Stimulated activated CD8-positive, alpha-beta memory T cell treated with anti-CD3 and anti-CD28 coated beads, Interleukin-4, amount 100 ng/mL, for 24 hours (primary cell): ENCODE measurements at regions not wholly inside any gene's neighbourhood (a gene's known extent, or its start where the extent isn't known, plus 50 kb on each side); places are given as distances from the start of the nearest gene placed in this dataset.
"Not testable (repeated sequence)": the region's sequence is repeated elsewhere in the genome, so short reads cannot be mapped to it uniquely, and the experiment has no call there.

Experiments used
- DNase-seq: peaks from one replicate; pipeline ENCODE4 v3.0.0-alpha.2; 2020; ENCODE audit warnings: low read depth

DNA sequence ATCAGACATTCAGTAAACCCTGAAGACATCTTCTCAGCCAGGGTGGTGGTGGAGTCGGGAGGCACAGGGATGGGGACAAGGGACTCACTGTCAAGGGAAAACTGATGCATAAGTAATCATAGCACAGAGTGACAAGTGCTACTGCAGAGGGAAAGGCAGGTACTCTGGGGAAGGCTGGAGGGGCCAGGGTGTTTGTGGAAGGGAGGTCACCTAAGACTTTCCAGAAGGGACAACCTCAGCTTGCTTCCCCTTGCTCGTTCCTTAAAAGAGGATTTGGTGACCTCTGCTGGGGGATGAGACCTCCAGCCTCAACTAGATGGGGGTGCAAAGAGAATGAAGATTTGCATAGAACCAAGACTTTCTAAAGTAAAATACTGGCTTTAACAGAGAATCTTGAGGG is 99.5 kb downstream of the SLC4A3 start:
- DNase-seq: no peak

DNA sequence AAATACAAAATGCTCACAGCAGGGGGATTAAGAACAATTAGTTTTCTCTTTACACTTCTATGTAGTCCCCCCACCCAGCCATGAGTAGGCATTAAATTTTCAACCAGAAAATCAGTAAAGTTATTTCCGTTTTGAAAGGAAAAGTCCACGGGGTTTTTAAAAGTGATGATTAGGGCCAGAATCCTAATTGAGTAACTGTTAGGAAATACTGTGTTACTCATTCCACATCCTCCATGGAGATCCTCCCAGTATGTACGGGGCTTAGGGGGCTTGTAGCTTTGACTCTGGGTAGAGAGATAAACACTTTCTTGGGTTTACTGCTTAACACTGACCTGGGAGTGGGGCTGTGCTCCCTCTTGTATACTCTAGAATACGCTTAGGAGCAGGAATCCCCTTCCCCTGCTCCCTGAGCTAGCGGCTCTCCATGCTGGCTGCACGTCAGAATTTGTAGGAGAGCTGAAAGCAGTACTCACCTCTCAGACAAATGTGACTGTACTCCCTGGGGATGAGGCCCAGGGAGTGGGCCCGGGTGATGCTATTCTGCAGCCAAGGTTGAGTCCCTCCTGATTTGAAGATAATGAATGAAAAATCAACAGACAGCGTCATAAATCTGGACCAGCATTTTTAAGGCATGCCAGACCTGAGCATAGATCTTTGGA is 100.5 kb downstream of the SLC4A3 start:
- no peak for DNase-seq

DNA sequence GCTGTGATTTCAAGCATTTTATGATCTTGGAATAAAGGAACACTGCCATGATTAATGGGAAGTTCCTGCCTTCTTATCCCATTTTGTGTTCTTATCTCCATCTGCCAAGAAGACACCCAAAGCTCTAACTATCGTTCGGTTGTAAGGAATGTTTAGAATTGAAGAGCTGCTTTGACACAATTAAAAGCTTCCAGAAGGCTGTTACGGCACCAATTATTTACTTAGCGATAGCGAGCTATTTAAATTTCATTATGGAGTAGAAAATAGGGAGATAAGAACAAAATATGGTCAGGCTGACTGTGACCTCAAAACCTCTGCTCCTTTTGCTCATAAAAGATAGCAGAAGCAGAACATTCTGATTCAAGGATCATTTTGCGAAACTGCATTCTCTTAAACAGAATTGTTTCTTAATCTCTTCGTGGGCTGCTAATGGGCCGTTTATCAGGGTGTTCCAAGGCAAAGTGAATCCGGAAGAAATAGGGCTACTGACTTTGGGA is 101.6 kb downstream of the SLC4A3 start:
- no peak for DNase-seq

DNA sequence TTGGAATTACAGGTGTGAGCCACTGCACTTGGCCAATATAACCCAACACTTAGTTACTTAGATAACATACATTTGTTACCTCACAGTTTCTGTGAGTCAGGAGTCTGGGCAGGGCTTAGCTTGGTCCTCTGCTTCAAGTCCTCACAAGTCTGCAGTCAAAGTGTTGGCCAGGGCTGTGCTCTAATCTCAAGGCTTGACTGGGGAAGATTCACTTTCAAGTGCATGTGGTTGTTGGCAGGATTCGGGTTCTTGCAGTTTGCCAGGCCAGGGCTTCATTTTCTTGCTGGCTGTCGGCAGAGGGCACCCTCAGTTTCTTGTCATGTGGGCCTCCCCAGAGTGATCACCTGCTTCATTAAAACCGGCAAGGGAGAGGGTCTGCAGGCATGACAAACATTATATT is 103.7 kb downstream of the SLC4A3 start:
- no peak for DNase-seq

DNA sequence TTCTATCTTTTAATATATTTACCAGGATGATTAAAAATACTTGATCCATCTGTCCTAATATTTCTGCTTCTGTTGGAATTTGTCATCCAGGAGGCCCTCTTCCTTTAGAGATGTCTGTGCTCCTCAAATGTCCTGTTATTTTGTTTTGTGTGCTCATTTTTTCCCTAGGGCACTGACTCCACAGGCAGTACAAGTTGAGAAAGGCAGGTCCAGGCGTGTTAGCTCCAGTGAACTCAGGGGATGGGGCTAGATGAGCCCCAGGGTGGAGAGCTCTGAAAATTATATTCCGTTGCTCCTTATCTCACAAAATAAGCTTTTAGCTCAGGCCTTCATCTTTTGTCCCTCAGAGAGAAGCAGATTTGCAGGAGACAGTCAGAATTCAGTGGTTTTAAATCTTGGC is 105.7 kb downstream of the SLC4A3 start:
- DNase-seq: no peak

DNA sequence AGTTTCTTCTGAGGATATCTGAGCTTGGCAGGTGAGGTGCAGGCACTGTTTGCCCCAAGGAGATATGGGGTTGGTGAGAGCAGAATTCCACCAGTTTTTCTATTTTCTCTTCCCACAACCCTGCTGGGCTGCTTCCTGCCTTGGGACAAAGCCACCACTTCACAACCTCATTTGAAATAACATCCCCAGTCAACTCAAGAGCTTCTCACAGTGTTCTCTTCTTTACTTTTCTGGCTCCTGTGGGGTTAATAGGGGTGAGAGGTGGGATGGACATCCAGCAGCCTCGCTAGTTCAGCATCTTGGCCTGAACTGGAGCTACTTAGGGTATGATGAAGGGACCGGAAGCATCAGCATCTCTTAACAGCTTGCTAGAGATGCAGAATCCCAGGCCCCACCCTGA is 106.3 kb downstream of the SLC4A3 start:
- DNase-seq: no peak

DNA sequence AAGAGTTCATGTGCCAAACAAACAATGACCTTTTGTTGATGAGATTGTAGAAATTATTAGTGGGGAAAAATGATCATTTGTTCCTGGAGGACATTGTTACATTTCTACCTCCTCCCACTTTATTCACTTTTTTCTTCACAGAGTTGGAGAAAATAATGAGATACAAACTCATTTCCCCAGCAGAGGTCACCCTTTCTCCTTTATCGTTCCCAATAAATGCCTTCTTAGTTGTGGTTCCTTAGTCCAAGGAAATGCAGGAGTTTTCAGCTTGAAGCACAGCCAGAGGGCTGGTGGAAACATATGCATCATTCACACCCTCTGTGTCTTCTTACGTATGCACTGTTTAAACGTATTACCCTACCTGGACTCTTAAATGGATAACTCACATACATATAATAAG is 108.8 kb downstream of the SLC4A3 start:
- no peak for DNase-seq

DNA sequence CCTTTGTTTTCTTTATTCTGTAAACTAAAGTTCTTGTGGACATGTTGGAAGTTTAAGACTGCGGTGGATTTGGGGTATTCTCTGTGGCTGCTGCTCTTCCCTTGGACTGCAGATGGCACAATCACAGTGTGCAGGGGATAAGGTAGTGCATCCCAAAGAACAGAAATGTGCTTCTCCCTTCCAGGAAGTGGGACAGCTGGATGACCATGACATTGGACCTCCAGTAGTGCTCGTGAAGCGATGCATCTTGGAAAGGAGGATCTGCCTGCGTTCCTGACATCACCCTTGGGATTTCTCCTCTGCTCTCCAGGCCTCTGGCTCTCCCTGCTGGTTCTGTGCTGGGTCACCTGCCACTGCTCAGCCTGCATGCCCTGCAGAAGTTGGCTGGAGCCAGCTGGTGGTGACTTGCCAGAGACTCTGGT is 109.9 kb downstream of the SLC4A3 start:
- DNase-seq: no peak

DNA sequence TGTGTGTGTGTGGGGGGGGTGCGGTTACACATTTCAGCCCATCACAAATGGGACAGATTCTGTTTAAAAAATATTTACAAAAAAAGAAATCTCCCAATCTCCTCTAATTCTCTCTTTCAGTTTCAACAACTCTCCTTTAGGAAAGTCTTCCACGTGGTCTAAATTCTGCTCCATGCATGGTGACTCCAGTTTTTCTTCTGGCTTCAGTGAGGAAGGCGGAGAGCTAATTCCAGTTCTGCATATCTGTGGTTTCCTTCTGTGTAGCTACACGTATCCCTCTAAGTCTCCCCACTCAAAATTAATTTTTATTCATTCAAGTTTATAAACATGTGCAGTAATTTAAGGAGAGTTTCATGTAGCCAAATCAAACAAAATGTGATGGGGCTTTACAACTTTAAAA is 111.6 kb downstream of the SLC4A3 start:
- DNase-seq: no peak

DNA sequence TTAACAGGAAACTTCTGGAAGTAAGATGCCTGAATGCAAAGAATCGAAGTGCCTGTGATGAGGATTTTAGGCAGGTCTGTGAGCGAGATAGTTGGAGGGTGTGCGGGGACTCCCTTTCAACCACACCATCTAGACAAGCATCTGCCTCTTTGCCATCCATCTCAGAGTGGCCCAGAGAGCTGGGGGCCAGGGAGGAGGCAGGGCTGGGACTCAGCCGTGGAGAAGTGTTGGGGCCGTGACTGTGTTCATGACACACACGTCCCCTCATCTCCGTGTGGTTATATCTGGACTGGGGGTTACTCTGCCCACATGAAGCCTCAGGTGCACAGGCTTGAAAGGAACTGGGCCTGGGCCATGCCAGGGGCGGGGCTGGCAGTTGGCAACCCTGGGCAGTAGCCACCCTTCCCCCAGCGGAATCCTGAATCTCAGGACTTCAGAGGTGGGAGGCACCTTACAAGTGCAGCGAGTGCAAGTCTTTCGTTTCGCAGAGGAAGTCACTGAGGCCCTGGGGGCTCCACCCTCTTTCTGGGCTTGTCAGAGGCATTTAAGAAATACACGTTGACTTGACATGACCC is 112.5 kb downstream of the SLC4A3 start:
- DNase-seq: no peak

DNA sequence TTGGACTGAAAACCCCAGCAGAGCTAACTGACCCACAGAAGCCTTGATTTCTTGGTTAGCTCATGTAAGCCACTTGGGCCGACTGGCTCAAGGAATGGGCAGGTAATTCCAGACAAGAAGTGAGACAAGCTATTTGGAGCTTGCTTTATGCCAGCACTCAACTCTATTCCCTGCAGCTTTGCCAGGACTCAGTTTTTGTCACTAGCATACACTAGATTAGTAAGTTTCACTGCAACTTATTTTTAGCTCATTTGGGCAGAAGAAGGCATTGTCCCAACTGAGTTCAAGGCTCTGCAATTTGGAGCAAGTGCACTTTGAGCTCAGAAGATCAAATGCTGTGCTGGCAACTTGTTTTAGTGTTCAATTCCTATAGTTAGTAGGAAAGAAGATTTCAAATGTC is 116.1 kb downstream of the SLC4A3 start:
- DNase-seq: no peak

DNA sequence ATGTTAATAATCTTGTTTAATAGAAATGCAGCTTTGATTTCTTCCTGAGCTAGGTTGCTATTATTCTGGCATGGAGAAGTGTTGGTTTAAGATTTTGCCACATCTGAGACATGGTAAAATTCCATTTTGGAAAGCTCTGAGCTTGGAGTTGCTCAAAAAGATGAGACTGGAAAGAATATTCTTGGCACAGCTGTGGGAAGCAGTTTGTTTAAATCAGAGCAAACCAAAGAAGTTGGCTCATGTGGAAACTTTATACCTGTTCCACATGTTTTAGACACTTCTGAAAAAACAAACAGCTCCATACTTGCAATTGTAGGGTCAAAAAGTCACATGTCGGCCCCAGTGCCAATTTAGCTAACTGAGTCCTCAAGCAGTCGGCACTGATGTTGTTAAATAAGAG is 116.6 kb downstream of the SLC4A3 start:
- no peak for DNase-seq

DNA sequence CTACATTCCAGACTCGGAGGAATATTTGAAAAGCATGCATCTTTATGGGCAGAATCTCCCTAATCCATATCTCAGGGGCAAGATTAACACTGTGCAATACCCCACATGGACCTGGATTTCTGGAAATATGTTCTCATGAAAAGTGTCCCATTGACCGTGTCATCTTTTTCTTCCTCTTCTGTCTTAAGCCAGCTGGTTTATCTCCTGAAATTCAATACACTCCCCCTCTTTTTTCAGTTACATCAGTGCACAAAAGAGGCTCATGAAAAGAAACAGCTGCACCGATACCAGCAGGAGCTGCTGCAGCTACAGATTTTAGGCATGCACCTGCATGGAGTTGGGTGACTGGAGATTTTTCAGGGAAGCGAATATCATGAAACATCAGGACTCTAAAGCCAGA is 117.2 kb downstream of the SLC4A3 start:
- no peak for DNase-seq

DNA sequence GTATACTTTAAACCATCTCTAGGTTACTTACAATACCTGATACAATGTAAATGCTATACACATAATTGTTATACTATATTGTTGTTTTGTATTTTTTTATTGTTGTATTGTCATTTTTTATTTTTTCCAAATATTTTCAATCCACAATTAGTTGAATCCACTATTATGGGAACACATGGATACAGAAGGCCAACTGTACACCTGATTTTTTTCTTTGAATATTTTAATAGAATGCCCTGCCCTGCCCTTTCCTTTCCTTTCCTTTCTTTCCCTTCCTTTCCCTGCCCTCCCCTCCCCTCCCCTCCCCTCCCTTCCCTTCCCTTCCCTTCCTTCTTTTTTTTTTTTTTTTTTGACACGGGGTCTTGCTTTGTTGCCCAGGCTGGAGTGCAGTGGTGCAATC is 120.2 kb downstream of the SLC4A3 start:
- DNase-seq: no peak

DNA sequence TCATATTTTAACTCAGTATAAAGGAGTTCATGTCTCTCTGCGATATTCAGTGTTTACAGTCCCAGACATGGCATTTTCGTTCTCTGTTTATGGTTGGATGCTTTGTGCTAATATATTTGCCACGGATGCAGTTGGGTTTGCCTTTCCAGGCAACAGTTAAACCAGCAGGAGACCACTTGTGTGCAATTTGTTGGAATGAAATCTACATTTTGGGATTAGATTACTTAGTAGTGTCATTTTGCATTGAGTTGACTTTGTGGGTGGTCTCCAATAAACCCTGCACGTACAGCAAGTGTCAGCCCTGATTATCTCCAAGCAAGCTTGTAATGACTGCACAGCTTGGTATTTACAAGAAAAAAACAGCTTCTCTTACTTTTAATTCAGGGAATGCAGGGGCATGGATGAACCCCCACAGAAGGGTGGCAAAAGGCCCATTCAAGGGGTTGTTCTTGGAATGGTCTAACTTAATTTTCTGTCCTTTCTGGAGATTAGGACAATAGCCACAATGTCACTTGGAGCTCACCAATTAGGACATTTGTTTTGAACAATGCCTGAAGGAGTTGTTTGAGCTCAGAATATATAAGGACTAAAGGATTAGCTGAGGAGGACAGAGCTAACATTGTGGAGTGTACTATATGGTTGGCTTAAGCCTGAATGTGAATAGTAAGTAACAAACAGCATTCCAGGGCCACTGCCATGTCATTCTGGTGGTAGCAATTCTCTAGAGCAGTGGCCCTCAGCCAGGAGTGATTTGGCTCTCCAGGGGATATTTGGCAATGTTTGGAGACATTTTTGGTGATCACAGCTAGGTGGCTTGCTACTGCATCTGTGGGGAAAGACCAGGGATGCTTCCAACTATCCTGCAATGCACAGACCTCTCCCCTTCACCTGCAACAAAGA is 121.5 kb downstream of the SLC4A3 start:
- DNase-seq: no peak

DNA sequence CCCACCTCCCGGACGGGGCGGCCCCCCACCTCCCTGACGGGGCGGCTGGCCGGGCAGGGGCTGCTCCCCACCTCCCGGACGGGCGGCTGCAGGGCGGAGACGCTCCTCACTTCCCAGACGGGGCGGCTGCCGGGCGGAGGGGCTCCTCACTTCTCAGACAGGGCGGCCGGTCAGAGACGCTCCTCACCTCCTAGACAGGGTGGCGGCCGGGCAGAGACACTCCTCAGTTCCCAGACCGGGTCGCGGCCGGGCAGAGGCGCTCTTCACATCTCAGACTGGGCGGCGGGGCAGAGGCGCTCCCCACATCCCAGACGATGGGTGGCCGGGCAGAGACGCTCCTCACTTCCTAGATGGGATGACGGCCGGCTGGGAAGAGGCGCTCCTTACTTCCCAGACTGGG is 123.7 kb downstream of the SLC4A3 start:
- not testable (repeated sequence) for DNase-seq

DNA sequence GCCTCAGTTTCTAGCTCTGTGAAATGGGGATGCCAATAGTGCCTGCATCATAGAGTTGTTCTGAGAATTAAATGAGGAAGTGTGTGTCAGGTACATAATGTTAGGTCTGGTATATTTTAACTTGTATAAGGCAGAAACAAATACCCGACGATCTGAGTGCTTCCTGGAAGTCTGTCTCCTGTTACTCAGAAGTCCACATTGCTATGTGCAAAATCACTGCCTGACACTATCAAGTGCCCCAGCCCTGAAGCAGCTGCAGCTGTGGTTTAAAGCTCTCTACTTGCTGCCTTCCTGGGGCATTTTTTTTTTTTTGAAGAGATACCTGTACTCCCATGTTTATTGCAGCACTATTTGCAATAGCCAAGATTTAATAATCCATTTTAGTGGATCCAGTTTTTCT is 125.3 kb downstream of the SLC4A3 start:
- no peak for DNase-seq

DNA sequence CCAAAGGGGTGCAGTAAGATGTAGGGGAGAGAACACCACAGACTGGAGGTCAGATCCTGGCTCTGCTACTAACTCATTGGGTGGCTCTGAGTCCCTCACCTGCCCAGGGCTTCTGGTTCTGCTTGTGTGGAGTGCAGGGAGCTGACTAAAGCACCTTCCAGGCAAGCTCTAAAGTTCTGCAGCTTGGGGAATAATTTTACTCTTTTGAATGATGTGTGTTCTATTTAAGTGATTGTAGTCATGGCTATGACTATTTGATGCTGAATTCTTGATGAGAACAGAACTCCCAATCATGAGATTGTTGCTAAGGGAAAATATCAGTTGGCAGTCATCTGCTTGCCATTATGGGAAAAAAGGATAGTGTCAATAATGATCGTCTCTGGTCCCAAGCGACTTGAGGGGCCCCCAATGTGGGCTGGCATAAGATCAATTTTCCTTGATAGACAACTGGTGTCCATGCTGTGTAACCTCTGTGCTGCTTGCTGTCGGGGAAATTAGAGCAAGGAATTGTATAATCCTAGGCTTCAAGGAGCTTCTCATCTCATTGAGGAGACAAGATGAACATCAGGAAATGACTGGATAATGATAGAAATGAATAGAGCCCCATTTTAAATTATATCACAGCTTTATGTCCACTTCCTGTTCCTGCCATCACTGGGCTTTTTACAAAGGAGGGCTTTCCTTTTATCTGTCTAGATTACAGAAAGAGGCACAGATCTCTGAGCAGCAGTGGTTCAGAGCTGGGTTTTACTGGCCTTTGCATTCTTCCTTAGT is 131.7 kb downstream of the SLC4A3 start:
- DNase-seq: no peak

DNA sequence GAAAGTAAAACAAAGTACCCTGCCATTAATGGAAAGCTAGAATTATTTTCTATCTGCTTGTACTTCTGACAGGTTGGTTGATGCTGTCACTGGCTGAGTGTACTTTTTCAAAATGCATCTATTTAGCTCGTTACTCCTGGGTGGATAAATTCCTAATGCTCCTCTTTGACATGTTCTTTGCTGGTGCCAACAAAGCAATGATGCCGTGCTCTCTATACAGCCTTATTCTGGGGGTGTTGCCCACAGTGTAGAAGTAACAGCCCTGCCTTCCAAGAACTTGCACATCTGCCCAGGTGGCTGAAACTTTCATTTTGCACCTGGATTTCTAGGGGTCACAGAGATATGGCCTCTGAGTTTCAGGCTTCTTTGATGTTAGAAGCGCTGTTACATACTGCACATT is 132.4 kb downstream of the SLC4A3 start:
- no peak for DNase-seq

DNA sequence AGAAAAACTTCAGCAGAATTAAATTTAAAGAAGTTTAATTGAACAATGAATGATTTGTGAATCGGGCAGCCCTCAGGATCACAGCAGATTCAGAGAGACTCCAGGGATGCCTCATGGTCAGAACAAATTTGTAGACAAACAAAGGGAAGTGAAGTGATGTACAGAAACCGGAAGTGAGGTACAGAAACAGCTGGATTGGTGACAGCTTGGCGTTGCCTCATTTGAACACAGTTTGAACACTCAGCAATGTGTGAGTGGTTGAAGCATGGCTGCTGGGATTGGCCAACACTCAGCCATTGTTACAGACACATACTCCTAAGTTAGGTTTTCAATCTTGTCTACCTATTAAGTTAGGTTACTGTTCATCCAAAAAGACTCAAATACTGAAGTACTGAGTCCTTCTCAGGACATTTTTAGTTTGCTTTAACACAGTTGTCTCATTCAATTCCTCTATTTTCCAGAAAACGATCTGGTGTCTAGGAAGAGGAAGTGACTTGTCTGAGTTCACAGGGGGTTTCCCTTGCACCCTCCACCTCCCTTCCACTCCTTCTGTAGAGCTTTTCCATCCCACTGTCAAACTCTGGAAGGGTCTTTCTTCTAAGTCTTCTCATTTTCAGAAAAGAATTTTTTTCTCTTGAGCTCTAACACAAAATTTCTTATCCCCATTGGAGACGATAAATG is 137.9 kb downstream of the SLC4A3 start:
- no peak for DNase-seq

DNA sequence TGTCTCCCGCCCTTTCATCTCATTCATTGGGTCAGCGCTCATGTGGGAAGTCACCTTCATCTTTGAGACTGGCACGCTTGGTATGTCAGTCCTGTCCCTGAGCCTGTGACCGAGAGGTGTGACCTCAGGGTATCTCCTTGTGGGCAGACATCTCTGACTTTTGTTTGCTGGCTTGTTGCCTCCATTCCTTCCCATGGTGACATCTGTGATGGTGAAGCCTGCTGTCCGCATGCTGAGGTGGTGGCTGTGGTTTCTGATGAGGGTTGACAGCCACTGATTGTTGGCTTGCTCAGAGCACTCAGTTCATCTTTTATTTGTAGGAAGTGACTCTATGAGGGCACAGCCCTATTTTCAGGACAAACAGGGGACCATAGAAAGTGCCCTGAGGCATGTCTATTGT is 139.2 kb downstream of the SLC4A3 start:
- no peak for DNase-seq
